HG03066 (cell line): ENCODE measurements at regions not wholly inside any gene's neighbourhood (a gene's known extent, or its start where the extent isn't known, plus 50 kb on each side); places are given as distances from the start of the nearest gene placed in this dataset.
"Not testable (repeated sequence)": the region's sequence is repeated elsewhere in the genome, so short reads cannot be mapped to it uniquely, and the experiment has no call there.

Experiments
- ATAC-seq: cut with Tn5 transposase; IDR thresholded peaks from one replicate; pipeline ENCODE4 v1.9.1; 2021; ENCODE audit warnings: low read depth; ENCODE audit not compliant: unreplicated experiment

GRCh38 chr2:44083054-44083453 is 85.6 kb upstream of the PPM1B start:
- no peak for ATAC-seq

- ATAC-seq: no peak
These were observed 83.8 kb upstream of the PPM1B start for GRCh38 chr2:44084850-44085249.

- no peak for ATAC-seq
These were observed 82.0 kb upstream of the PPM1B start for GRCh38 chr2:44086629-44087028.

GRCh38 chr2:44087036-44087713 is 81.5 kb upstream of the PPM1B start:
- peak; percentile 61 for ATAC-seq

GRCh38 chr2:44087714-44088092 is 81.0 kb upstream of the PPM1B start:
- no peak for ATAC-seq

- ATAC-seq: not testable (repeated sequence)
These were observed 76.2 kb upstream of the PPM1B start for GRCh38 chr2:44092519-44092918.

- ATAC-seq: no peak
These were observed 74.7 kb upstream of the PPM1B start for GRCh38 chr2:44093970-44094369.

GRCh38 chr2:44097322-44097907 is 71.3 kb upstream of the PPM1B start:
- ATAC-seq: no peak

- ATAC-seq: no peak
These were observed 70.6 kb upstream of the PPM1B start for GRCh38 chr2:44098050-44098449.

GRCh38 chr2:44098891-44099290 is 69.8 kb upstream of the PPM1B start:
- ATAC-seq: no peak

GRCh38 chr2:44100351-44100750 is 68.3 kb upstream of the PPM1B start:
- no peak for ATAC-seq

- no peak for ATAC-seq
These were observed 67.4 kb upstream of the PPM1B start for GRCh38 chr2:44101246-44101645.

- no peak for ATAC-seq
These were observed 65.7 kb upstream of the PPM1B start for GRCh38 chr2:44102790-44103562.

- no peak for ATAC-seq
These were observed 65.0 kb upstream of the PPM1B start for GRCh38 chr2:44103639-44104038.

GRCh38 chr2:44104855-44105271 is 63.8 kb upstream of the PPM1B start:
- ATAC-seq: no peak

- ATAC-seq: not testable (repeated sequence)
These were observed 62.2 kb upstream of the PPM1B start for GRCh38 chr2:44106509-44106908.

GRCh38 chr2:44107086-44107740 is 61.5 kb upstream of the PPM1B start:
- ATAC-seq: no peak

- ATAC-seq: no peak
These were observed 60.7 kb upstream of the PPM1B start for GRCh38 chr2:44107974-44108373.

- ATAC-seq: no peak
These were observed 59.5 kb upstream of the PPM1B start for GRCh38 chr2:44109166-44109565.

GRCh38 chr2:44110444-44110843 is 58.2 kb upstream of the PPM1B start:
- ATAC-seq: no peak

GRCh38 chr2:44112096-44112495 is 56.6 kb upstream of the PPM1B start:
- no peak for ATAC-seq
